Right lung (tissue), 2 donors: ENCODE measurements at regions not wholly inside any gene's neighbourhood (a gene's known extent, or its start where the extent isn't known, plus 50 kb on each side); places are given as distances from the start of the nearest gene placed in this dataset.
"Not testable (repeated sequence)": the region's sequence is repeated elsewhere in the genome, so short reads cannot be mapped to it uniquely, and the experiment has no call there.

ENCODE experiments used
- DNase-seq, 2 donors: peaks; one replicate each; pipeline ENCODE4 v3.0.0-alpha.2; 2013

DNA sequence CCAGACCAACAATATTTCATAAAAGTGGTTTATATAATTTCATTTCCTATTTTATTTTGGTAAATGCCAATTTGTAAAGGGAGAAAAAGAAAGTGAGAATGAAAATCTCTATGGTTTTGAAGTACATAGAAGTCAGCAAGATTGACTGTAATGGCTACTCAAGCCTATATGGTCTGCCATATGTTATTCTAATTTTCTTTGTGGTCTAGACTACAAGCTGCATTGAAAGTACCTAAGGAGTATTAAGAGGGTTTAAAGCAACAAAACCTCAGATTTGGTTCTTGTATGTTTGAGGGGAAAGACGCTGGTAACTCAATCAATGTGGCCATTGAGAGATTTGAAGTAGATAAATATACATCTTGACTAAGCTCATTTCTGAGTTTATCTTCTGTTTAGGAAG lies 193.5 kb upstream of the EYA4 start:
- no peak for DNase-seq

DNA sequence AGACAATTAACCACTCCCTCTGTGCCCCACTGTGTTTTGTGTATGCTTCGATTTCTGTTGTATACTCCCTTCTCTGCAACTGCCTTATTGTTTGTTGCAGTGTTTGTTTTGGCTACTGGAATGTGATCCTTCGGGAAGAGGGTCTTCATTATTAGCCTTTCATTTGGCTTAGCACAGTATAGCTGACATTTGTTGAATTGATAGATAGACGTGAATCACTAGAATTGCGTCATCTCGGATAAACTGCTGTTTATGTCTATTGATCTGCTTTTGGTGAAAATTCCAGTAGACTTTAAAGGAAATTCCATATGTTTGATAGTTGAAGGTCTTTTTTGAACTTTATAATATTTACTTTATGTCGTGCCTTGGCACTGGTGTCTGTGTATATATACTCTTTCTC lies 189.9 kb upstream of the EYA4 start:
- no peak for DNase-seq

DNA sequence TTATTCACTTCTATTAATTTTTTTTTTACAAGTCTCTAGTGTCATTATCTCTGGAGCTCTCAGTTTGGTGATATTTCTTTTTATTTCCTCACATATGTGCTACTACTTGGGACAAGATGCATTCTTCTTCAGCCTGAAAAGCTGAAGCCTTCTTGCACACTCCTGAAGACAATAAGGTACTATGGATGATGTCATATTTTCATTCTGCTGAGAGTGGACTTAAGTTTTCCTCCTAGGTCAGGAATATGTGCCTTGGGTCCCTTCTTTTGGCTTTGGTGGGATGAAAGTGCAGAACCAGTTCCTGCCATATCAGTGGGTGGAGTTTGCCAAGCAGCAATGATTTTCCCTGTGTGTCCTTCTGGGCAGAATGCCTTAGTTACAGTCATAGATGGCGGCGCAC lies 188.7 kb upstream of the EYA4 start:
- no peak for DNase-seq

DNA sequence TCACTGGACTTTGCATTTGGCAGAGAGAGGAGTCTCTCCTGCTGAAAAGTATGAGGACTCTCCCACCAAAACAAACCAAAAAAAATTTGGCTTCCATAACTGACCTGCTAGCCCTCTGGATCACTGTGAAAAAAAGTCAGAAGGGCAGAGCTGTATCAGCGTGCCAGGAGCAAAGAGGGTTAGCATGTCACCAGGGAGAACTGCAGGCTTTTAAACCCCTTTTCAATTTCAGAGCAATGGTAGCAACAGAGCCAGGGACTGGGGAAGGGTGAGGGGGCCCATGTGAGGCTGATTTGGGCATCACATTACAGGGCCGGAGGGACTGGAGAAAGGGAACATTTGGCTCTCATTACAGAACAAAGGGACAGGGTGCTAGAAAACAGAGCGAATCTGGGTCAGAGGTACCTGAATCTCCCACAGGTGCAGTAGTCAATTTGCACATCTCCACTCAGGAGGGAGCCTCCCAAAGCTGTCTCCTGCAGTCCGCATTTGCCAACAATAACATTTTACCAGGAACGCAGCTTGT lies 185.7 kb upstream of the EYA4 start:
- DNase-seq, result no peak

DNA sequence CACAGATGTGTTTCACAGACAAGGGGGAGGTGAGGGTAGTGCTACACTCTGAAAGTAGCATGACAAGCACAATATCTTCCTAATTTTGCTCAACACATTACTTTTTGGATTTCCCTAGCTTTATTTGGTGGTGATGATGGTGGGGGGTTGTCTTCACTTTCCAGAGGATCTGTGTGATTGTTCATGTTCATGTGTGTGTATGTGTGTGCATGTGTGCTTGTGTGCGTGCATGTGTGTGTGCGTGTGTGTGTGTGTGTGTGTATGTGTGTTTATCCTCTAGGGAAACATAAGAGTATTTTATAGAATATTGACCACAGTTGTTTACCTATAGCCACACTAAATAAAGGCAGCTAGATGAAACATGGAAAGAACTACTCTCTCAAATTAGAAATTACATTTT lies 183.8 kb upstream of the EYA4 start:
- no peak for DNase-seq

DNA sequence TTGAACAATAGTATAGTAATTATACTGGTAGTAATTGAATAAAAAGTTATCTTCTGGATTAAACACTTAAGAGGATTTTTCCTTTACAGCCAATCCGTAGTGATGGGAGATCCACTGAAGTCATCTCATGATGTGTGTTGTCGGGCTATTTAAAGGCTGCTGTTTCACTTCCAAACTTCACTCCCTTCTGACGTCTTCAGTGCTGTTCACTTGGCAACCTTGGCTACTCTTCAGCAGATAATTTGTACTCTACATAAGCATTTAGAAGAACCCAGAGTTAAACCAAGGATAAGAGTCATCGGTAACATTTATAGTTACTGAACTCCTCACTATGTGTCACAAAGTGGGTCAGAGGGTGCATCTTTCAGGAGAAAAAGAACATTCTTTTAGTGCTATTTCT lies 179.1 kb upstream of the EYA4 start:
- peak; percentile 46 for DNase-seq

DNA sequence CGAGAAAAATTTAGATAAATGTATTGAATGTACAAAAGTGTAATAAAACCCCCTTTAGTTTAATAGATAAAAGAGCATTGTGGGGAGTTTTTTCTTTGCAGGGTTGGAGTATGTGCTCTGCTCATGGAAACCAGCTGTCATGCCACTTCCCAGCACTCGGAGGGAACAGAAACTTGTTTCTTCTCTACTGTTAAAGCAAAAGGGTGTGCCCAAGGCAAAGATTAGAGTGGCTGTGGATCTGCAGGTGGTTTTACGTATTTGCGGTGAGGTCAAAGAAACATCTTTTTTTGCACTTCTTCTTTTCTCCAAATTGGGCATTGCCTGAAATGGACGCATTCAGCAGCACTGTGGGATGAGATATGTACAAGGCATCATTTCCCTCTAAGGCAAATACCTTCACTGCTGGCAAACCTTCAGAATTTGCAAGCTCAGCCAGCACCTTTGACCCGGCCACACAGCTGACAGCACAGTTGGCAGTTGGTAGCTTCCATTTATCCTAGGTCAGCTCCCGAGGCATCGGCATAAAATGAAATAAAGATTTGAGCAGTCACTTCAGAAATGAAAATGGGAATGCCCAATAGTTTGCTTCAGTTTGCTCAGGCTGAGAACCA lies 178.4 kb upstream of the EYA4 start:
- DNase-seq, result peak; percentile 31 to 40

DNA sequence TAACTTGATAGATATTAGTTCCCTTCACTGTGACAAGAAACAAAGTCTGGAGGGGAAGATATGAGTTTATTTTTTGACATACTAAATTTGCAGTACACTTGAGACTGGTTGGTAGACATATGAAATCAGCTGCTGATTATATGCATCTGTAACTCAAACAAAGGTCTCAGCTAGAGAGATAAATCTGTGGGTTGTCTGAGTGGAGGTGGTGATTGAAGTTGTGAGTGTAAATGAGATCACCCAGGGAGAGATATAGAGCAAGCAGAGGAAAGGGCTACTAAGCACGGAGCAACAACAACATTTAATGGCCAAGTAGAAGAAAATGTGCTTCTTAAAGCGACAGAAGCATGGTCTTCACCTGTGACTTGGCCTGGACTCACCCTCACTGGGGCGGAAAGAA lies 173.2 kb upstream of the EYA4 start:
- no peak for DNase-seq

DNA sequence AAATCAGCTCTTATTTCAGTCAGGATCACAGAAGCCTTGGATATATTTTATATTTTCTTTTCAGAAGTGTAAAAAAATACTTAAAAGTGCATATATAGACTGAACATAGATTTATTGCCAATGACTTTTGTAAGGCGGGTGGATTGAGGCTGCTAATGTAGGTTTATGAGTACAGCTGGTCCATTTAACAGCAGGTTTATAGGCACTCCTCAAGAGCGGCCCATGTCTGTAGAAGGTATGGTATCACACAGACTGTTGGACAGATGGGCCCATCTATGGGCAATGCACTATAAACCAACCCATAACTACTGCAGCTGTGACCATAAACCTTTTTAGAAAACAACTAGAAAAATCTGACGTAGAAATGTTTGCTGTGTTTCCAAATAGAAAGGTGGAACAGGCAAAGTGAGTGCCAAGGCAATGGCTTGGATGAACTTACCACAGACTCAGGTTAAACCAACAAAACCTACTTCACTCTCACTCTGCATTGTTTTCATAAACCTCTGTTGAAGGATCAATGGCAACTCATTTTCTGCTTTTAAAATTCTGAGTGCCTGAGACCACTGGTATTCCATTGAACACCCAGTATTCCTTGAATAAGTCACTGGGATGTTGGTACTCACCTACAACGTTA lies 170.6 kb upstream of the EYA4 start:
- no peak for DNase-seq

DNA sequence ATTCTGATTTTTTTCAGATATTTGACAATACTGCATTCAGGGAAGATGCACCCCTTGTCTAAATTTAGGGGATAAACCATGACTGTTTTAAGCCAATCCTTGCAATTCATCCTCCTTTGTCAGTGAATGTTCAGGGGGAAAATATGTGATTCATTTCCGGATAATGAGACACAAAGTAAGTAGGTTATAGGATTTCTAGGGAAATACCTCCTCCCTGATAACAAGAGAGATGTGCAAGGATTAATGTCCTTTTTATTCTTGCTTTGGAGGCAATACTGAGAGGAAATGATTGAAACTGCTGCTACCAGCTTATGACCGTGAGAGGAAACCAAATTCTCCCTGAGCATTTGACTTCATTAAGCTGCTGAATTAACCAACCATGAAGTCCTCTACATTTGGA lies 161.3 kb upstream of the EYA4 start:
- DNase-seq, result no peak

DNA sequence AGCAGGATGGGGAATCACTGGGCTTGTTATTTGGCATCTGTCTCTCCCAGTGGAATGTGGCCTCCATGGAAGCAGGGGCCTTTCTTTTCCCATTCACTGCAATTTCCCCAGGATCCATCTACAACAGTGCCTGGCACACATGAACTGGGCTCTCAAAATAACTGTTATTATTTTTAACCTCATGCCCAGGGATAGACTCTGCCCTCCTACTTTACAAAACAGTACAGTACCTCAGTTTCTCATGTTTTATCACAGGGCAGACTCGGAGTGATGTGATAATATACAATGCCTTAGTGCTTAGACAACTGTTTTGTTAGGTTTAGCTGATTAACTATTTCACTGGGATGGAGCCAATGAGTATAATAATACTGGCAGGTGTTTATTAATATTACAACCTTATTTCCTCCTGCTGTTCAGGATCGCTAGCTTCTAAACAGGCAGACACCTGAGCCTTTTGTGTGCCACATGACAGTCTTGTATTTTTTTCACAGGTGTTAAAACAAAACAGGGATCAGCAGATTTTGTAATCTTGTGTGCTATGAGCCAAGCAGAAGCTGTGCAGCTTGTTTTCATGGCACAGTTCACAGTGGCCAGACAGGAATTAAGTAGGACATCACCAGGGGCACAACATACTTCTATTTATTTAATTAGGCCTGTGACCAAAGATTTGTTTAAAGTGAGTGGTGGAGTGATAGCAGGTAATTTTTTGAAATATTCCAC lies 157.7 kb upstream of the EYA4 start:
- no peak for DNase-seq

DNA sequence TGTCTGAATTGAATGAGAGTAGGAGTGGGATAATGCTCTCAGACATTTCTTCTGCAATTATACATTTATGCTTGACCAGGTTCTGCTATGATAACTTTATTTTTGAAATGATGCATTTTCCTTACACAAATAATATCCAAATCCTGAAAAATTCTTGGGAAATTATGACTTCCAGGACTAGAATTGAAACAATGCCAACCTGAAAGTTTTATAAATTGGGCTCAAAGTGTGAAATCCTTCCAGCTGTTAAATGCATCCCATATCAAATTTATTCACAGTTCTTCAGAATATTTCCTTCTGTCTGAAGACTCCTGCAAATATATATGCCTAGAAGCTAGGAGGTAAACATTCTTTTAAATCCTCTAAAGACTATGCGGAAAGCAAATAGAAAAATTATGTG lies 155.7 kb upstream of the EYA4 start:
- no peak for DNase-seq

DNA sequence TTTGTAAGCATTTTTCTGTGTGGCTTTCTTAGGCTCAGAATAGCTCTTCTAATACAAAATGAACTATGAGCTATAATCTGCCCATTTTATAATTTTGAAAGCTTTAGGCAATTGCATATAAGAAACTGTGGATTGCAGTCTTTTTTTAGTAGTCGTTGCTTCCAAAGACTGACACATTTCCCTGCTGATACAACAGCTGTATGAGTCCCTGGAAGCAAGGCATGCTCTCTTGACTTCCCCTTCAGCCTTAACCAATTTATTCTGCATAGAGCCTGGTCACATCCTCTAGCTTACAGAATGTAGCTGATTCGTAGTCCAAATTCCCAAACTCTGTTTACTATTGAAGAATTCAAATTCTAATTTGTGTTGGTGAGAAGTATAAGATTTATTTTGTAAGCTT lies 155.3 kb upstream of the EYA4 start:
- DNase-seq, result no peak

DNA sequence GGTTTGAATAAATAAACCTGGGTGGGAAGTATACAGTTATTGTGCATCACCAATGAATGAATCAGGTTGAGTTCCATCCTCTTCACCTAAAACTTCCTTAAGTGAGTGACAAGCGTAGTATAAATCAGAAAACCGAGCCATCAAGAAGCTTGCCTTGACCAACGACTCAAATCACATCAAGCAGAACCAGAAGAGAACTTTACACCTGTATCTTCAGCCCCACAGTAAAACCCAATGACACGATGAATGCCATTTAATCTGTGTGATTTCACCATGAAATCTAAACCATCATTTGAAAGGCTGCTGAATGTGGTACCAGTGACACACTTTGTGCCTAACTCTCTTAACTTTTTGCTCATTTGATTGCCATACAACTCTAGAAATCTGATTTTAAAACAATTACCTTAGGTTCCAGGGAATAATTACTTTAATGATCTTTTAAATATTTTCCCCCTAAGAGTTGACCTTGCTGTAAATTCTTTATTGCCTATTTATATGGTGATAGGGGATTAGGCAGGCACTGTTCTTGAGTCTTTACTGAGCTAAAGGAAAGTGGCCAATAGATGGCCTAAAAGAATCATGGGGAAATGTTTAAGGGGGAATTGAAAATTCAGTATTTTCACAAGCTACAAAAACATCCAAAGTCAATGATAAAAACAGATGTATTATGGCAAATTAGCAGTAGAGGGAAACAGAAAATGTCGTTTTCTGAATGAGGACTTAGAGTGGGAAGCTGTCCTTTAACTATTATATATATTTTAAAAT lies 152.0 kb upstream of the EYA4 start:
- no peak for DNase-seq

DNA sequence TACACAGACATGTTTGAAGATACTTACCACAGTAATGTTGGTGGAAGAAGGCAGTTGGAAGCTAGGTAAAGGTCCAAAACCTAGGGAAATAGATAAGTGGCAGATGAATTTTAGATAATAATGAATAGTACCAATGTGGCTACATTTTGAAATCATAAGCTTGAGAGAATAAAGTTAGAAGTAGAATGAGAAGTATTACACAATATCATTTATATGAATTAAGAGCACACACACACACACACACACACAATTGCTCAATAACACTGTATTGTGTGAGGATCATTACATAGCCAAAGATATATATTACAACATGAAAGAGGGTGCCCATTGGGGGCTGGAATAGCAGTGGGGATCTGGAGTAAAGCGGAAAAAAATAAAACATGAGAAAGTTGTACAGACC lies 149.0 kb upstream of the EYA4 start:
- DNase-seq, result no peak

DNA sequence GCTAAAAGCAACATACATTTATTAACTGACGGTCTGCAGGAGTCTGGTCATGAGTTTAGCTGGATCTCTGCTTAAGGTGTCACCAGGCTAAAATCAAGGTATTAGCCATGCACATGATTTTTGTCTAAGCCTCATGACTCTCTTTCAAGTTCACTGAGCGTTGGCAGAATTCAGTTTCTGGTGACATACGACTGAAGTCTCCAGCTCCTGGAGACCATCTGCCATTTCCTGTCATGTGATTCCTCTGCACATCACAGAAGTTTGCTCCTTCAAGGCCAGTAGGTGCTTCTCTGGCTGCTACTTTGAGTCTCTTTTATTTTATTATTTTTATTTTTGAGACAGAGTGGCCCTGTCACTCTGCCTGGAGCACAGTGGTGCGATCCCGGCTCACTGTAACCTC lies 148.4 kb upstream of the EYA4 start:
- no peak for DNase-seq

DNA sequence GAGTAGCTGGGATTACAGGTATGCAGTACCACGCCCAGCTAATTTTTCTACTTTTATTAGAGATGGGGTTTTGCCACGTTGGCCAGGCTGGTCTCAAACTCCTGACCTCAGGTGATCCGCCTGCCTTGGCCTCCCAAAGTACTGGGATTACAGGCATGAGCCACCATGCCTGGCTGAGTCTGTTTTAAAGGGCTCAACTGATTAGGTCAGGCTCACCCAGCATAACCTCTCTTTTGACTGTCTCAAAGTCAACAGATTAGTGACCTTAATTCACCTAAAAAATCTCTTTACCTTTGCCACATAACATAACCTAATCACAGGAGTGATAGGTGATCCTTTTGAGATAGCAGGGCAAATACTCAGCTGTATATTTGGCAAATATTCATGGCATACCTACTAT lies 147.9 kb upstream of the EYA4 start:
- not testable (repeated sequence) for DNase-seq

DNA sequence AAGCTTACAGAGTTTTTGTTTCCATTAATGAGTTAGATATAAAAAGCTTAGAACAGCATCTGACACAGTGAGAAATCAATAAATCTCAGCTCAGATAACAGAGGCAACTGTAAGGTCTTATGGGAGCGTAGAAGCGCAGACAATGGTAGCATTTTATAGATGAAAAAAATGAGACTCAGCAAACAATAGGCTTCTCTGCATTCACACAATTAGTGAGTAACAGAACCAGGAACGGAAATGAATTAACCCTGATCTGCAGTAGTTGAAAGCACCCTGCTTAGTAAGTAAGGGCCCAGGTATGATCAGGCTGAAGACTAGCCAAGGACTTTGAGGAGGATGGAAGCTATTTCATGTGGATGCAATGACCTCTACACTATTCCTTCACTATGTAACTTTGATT lies 147.2 kb upstream of the EYA4 start:
- DNase-seq, result no peak

DNA sequence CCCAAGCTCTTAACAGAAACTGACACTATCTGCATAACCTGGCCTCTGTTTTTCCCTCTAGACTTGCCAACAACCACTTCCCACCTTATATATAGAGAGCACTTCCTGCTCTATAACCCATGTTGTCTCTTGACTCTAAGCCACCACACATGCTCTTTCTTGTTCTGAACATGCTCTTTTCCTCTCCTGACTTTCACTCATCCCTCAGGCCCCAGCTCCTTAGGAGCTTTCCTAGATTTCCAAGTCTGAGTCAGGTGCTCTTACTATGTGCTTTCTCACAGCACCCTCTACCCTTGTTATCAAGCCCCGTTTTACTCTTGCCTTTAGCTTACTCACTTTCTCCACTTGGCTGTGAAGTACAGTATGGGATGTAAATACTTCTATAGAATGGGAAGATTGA lies 143.9 kb upstream of the EYA4 start:
- no peak for DNase-seq

DNA sequence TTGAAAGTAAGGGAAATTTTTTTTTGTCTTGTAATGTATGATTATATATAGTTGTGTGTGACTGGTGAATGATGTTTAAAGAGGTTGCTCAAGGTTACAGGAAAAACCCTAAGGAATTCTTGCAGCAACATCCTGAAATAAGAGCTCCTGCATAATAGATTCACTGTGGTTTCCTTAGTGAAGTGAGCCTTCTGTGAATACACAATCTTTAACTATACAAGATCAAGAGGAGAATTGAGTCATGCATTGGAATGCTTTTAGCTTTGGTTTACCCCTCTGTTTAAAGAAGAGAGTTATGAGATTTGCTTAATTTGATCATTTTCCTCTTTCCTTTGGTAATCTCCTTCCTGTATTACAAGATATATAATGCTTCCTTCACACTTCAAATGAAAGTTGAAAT lies 141.6 kb upstream of the EYA4 start:
- DNase-seq, result no peak

DNA sequence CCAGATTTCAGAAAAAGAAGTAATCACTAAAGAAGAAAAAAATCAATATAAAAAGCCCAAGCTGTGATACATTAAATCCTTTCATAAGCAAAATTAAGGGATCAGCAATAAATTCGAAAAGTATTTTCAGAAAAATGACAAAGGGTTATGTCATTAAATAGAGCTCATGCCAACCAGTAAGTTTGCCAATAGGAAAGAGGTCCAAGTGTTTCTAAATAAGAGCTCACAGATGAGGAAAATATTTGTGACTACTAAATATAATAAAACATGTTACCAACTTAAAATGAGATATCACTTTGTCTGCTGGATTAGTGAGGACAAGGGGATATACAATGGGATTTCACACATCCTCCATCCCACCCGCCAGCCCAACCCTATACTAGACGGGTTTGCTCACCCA lies 140.3 kb upstream of the EYA4 start:
- no peak for DNase-seq

DNA sequence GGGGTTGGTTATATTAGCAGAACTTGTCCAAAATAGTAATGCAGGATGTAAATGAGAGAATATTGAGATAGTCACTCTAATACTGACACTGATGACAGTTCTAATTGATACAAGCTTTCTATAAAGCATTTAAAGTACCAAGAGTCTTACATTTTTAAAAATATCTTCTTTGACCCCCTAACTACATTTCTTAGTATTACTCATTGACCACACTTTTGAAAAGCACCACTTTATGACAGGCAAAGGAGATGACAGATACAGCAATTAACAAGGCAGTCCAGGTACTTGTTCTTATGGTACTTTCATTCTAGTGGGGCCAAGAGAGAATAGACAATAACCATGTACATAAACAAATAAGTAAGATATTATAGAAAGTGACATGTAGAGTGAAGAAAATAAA lies 139.4 kb upstream of the EYA4 start:
- no peak for DNase-seq

DNA sequence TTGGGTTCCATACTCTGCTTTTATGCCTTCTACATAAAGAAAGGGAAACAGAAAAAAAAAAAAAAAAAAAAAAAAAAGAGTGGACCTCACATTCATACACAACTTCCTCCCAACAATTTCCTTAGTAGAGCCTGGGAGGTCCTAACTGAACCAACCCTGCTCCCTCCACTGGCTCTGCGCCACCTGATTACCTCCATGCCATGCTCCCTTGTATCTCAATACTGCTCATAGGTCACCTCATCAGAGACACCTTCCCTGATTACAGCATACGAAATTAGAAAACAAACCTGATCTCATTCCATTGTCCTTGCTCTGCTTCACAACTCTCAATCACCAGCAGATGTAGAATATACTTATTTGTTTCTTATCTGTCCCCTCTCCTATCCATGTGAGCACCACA lies 134.2 kb upstream of the EYA4 start:
- no peak for DNase-seq
